ENCODE measurements at regions not wholly inside any gene's neighbourhood (a gene's known extent, or its start where the extent isn't known, plus 50 kb on each side); places are given as distances from the start of the nearest gene placed in this dataset.
"Not testable (repeated sequence)": the region's sequence is repeated elsewhere in the genome, so short reads cannot be mapped to it uniquely, and the experiment has no call there.

GRCh38 chr7:97234494-97234893, 117.0 kb downstream of the SDHAF3 start:
- DNase-seq (ENCODE audit: low spot score): not testable (repeated sequence)

- DNase-seq (ENCODE audit: low spot score): no peak
Measured at GRCh38 chr7:97246317-97246716, 128.8 kb downstream of the SDHAF3 start.

GRCh38 chr7:97258187-97258586, 140.7 kb downstream of the SDHAF3 start:
- not testable (repeated sequence) for DNase-seq (ENCODE audit: low spot score)

GRCh38 chr7:97269741-97270140, 152.2 kb downstream of the SDHAF3 start:
- DNase-seq (ENCODE audit: low spot score): no peak

GRCh38 chr7:97270280-97270679, 152.8 kb downstream of the SDHAF3 start:
- no peak for DNase-seq (ENCODE audit: low spot score)

GRCh38 chr7:97271619-97272018, 154.1 kb downstream of the SDHAF3 start:
- no peak for DNase-seq (ENCODE audit: low spot score)

- no peak for DNase-seq (ENCODE audit: low spot score)
Measured at GRCh38 chr7:97272237-97272975, 154.9 kb downstream of the SDHAF3 start.

- no peak for DNase-seq (ENCODE audit: low spot score)
Measured at GRCh38 chr7:97275475-97275874, 158.0 kb downstream of the SDHAF3 start.

- no peak for DNase-seq (ENCODE audit: low spot score)
Measured at GRCh38 chr7:97280950-97281349, 163.5 kb downstream of the SDHAF3 start.

GRCh38 chr7:97285348-97285747, 167.8 kb downstream of the SDHAF3 start:
- no peak for DNase-seq (ENCODE audit: low spot score)

GRCh38 chr7:97293031-97293430, 175.5 kb downstream of the SDHAF3 start:
- no peak for DNase-seq (ENCODE audit: low spot score)

- DNase-seq (ENCODE audit: low spot score): peak; percentile 37
Measured at GRCh38 chr7:97298561-97298960, 181.1 kb downstream of the SDHAF3 start.

GRCh38 chr7:97305589-97305988, 188.1 kb downstream of the SDHAF3 start:
- no peak for DNase-seq (ENCODE audit: low spot score)

GRCh38 chr7:97307521-97308108, 190.1 kb downstream of the SDHAF3 start:
- peak; percentile 97 for DNase-seq (ENCODE audit: low spot score)

GRCh38 chr7:97313900-97314299, 196.4 kb downstream of the SDHAF3 start:
- DNase-seq (ENCODE audit: low spot score): no peak

- DNase-seq (ENCODE audit: low spot score): no peak
Measured at GRCh38 chr7:97317575-97317974, 200.1 kb downstream of the SDHAF3 start.

GRCh38 chr7:97329871-97330270, 212.4 kb downstream of the SDHAF3 start:
- not testable (repeated sequence) for DNase-seq (ENCODE audit: low spot score)

GRCh38 chr7:97337849-97338248, 220.4 kb downstream of the SDHAF3 start:
- DNase-seq (ENCODE audit: low spot score): no peak

GRCh38 chr7:97342512-97342911, 225.0 kb downstream of the SDHAF3 start:
- DNase-seq (ENCODE audit: low spot score): no peak

- DNase-seq (ENCODE audit: low spot score): no peak
Measured at GRCh38 chr7:97346349-97346748, 228.9 kb downstream of the SDHAF3 start.

- DNase-seq (ENCODE audit: low spot score): no peak
Measured at GRCh38 chr7:97351488-97351887, 234.0 kb downstream of the SDHAF3 start.

GRCh38 chr7:97357459-97357858, 240.0 kb downstream of the SDHAF3 start:
- DNase-seq (ENCODE audit: low spot score): no peak

GRCh38 chr7:97372882-97373281, 255.4 kb downstream of the SDHAF3 start:
- no peak for DNase-seq (ENCODE audit: low spot score)

GRCh38 chr7:97373736-97374135, 256.2 kb downstream of the SDHAF3 start:
- no peak for DNase-seq (ENCODE audit: low spot score)
